ENCODE measurements at regions not wholly inside any gene's neighbourhood (a gene's known extent, or its start where the extent isn't known, plus 50 kb on each side); places are given as distances from the start of the nearest gene placed in this dataset.
A peak's percentile ranks its signal among the peaks of the same experiment; 100 is the strongest.

GRCh38 chr2:173741759-173742158, 223.4 kb downstream of the SP3 start:
- DNase-seq (ENCODE audit: low spot score): no peak
- CTCF ChIA-PET: no interaction called here
- POLR2A ChIA-PET (ENCODE audit: low non-redundant PET): no interaction called here

GRCh38 chr2:173747035-173747434, 218.1 kb downstream of the SP3 start:
- no peak for TF ChIP-seq CTCF (conservative IDR thresholded peaks at IDR 0.05; ENCODE audit: low read depth)
- ChIA-PET POLR2A (ENCODE audit: low non-redundant PET) (no interaction called here), CTCF (interaction anchor here (0.6 kb wide), 1 partner anchor 588 kb away, joined by 5 read pairs; the partner anchor contains the start of gene SP9)
- H3K27ac ChIP-seq: no peak overlapping the region
- DNase-seq (ENCODE audit: low spot score): no peak

More at GRCh38 chr2:173741759-173742158, 223.4 kb downstream of the SP3 start:
- TF ChIP-seq CTCF (conservative IDR thresholded peaks at IDR 0.05; ENCODE audit: low read depth): no peak
- H3K27ac ChIP-seq: no peak overlapping the region

GRCh38 chr2:173749315-173749714, 215.9 kb downstream of the SP3 start:
- DNase-seq (ENCODE audit: low spot score): peak; percentile 8
- no peak overlapping the region for H3K27ac ChIP-seq
- TF ChIP-seq CTCF (conservative IDR thresholded peaks at IDR 0.05; ENCODE audit: low read depth): peak; percentile 34
- CTCF ChIA-PET: interaction anchor here (0.6 to 0.7 kb wide), 4 partner anchors 12 to 351 kb away, joined by 3 to 4 read pairs (median 4); no protein-coding TSS in a partner anchor
- POLR2A ChIA-PET (ENCODE audit: low non-redundant PET): no interaction called here

- POLR2A ChIA-PET (ENCODE audit: low non-redundant PET): no interaction called here
- no peak for TF ChIP-seq CTCF (conservative IDR thresholded peaks at IDR 0.05; ENCODE audit: low read depth)
- no peak for DNase-seq (ENCODE audit: low spot score)
- CTCF ChIA-PET: interaction anchor here (0.7 to 0.8 kb wide), 2 partner anchors 349 to 721 kb away, joined by 5 to 6 read pairs; no protein-coding TSS in a partner anchor
- H3K27ac ChIP-seq: no peak overlapping the region
Measured at GRCh38 chr2:173750353-173750801, 214.8 kb downstream of the SP3 start.

- CTCF ChIA-PET: interaction anchor here (0.5 kb wide), 1 partner anchor 351 kb away, joined by 4 read pairs; no protein-coding TSS in a partner anchor
- no peak overlapping the region for H3K27ac ChIP-seq
- TF ChIP-seq CTCF (conservative IDR thresholded peaks at IDR 0.05; ENCODE audit: low read depth): no peak
- POLR2A ChIA-PET (ENCODE audit: low non-redundant PET): no interaction called here
- DNase-seq (ENCODE audit: low spot score): no peak
Measured at GRCh38 chr2:173750831-173751230, 214.3 kb downstream of the SP3 start.

- H3K27ac ChIP-seq: no peak overlapping the region
- no peak for TF ChIP-seq CTCF (conservative IDR thresholded peaks at IDR 0.05; ENCODE audit: low read depth)
- no peak for DNase-seq (ENCODE audit: low spot score)
- POLR2A ChIA-PET (ENCODE audit: low non-redundant PET): no interaction called here
- CTCF ChIA-PET: interaction anchor here (0.5 kb wide), 1 partner anchor 351 kb away, joined by 4 read pairs; no protein-coding TSS in a partner anchor
Measured at GRCh38 chr2:173751245-173751975, 213.8 kb downstream of the SP3 start.
